EL (cell line): ENCODE measurements at regions not wholly inside any gene's neighbourhood (a gene's known extent, or its start where the extent isn't known, plus 50 kb on each side); places are given as distances from the start of the nearest gene placed in this dataset.
"Not testable (repeated sequence)": the region's sequence is repeated elsewhere in the genome, so short reads cannot be mapped to it uniquely, and the experiment has no call there.

ENCODE experiments used
- DNase-seq: peaks from one replicate; pipeline ENCODE4 v3.0.0-alpha.2; 2016

DNA sequence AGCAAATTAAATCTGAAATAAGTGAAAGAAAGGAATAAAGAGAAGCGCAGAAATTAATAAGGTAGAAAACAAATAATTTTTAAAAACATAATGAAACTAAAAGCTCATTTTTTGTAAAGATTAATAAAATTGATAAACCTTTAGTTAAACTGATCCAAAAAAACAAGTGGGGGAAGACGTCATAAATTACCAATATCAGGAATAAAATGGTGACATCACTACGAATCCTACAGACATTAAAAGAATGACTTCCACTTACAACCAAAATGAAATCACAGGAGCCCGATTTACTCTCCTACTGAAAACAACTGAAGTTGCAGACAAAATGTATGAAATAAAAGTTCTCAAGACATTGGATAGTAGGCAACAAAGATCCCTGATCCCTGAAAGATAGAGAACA lies 68.1 kb upstream of the IFFO2 start:
- no peak for DNase-seq

DNA sequence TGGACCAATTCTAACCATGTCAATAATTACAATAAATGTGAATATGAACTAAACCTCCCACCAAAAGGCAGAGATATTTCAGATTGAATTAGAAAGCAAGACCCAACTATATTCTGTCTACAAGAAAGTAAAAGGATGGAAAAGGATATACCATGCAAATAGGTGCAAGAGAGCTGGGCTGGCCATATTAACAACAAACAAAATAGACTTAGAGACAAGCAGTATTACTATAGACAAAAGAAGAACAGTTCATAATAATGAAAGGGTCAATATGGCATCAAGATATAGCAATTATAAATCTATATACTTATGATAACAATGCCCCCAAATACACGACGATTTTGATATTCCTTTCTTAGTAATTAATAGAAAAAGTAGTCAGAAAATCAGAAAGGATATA lies 67.3 kb upstream of the IFFO2 start:
- no peak for DNase-seq

DNA sequence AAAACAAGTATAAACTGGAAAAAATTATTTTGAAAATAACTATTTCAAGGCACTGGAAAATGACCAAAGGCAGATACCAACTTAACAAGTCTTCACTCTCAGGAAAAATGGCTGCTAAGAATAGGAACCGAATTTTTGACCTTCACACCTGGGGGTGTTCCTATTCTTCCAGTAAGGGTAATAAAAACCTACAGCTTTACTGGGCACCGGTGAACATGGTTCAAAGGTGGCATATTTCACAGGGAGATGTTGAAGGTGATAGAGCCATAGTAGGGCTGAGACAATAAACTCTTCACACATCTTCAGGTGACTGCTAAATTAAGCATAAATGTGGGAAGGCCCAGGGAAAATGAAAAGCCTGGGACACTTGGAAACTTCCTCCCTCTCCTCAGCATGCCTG lies 65.4 kb upstream of the IFFO2 start:
- no peak for DNase-seq

DNA sequence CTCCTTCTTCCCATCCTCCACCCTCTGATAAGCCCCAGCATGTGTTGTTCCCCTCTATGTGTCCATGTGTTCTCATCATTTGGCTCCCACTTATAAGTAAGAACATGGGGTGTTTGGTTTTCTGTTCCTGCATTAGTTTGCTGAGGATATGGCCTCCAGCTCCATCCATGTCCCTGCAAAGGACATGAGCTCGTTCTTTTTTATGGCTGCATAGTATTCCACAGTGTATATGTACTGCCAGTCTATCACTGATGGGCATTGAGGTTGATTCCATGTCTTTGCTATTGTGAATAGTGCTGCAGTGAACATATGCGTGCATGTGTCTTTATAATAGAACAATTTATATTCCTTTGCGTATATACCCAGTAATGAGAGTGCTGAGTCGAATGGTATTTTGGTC lies 62.8 kb upstream of the IFFO2 start:
- DNase-seq, result not testable (repeated sequence)

DNA sequence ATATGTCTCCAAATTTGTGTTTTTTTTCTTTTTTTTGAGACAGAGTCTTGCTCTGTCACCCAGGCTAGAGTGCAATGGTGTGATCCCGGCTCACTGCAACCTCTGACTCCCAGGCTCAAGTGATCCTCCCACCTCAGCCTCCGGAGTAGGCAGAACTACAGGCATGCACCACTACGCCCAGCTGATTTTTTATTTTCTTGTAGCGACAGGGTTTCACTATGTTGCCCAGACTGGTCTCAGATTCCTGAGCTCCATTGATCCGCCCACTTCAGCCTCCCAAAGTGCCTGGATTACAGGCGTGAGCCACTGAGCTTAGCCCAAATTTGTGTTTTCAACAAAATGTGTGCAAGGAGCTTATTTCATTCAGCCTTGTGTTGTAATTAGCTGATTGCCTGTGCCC lies 59.0 kb upstream of the IFFO2 start:
- DNase-seq, result no peak

DNA sequence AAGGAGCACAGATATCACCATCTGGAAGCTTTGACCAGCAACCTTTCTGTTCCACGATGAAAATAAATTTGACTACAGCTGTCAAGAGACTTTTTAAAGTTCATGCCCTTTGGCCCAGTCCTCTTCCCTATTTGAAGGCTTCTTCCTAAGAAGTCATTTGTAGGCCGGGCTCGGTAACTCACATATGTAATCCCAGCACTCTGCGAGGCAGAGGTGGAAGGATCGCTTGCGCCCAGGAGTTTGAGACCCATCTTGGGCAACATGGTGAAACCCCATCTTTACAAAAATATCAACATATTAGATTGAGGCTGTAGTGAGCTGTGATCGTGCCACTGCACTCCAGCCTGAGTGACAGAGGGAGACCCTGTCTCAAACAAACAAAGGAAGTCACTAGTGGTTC lies 58.3 kb upstream of the IFFO2 start:
- DNase-seq, result no peak

DNA sequence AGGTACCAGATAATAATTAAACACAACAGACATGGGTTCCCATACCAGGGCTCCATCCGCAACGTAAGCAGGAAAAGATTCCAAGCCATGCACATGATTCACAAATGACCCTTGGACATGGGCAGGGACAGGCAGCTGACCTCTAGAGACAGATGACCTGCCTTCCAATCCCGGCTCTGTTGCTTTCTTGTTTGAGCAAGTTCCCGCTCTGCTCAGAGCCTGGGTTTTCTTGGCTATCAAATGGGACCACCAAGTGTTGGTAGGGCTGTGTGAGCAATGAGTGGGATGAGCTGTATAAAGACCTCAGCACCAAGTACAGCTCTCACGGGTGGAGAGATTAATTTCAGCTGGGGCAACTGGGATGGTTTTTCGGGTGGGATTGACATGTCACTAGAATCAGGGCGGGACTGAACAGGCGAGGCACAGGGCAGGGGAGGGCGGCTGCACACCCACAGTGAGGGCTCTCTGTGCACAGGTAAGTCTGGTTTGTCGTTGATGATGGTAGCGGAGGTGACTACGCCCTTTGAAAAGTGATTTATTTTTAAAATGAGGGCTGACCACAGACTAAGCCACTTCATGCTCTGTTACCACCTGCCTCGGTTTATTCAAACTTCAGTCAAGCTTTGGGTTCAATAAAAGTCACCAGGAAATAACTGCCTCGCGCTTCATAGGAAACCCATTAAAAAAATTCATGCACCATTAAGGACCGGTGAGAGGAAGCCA lies 57.5 kb upstream of the IFFO2 start:
- no peak for DNase-seq

DNA sequence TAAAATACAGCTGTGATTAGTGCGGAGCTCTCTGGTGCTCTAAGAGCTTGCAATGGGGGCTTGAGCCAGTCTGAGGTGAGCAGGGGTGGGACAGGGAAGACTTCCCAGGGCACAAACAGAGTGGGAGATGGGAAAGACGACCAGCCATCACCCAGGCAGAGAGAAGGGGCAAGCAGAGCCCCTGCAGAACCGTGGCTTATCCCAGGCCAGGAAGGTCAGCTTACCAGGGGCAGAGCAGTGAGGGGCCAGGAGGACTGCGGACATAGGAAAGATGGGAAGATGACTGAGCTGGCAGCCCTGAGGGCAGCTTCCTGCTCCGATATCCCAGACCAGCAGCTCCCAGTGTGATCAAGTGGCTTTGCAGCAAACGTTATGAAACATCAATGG lies 55.4 kb upstream of the IFFO2 start:
- peak; percentile 59 for DNase-seq

DNA sequence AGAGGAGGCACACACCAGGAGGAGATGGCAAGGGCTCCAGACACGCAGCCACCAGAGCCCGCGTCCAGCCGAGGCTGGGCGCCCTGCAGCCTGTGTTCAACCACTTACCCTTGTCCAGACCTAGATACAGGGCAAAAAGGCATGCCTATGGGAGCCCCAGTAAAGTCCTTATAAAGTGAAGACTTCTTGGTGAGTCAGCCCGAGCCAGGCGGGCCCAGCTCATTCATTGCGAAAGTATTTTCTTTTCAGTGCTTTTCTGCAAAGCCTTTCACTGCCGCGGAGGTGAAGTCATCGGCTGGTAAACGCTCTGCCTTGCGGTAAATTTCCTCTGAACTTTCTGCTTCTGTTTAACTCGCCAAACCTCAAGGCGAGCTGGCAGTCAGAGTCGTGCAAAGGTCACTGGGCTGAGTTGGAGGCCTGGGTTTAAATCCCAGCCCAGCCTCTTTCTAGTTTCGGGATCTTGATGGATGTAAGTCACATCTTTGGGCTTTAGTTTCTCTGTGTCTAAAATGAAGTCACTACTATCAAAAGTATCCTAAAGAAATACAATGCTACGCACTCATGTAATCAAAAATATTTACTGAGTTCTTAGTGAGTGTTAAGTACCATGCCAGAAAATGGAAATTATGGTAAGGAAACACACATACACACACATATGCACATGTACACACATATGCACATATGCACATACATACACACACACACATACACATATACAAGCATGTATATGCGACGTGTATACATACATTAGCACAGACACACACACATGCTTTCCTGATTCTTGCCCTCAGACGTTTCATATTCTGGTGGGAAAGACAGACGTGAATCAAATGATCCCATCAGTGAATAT lies 54.7 kb upstream of the IFFO2 start:
- DNase-seq, result peak; percentile 99

DNA sequence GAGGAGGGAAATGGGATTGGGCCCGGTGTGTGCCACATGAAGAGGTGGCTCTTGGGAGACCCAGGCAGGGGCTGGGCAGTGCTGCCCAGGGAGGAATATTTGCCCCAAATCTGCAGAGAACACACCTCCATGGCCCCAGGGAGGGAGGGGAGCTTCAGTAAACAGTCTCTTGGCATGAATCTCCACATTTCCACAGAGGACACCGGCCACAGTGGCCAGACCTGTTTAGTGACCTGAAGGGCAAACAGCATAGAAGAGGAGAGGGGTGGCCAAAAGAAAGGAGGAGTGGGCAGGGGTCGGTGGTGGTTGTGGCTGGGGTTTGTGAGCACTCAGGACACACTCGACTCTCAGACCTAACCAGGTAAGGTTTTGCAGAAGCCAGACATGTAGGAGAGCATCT lies 54.0 kb upstream of the IFFO2 start:
- DNase-seq, result no peak

DNA sequence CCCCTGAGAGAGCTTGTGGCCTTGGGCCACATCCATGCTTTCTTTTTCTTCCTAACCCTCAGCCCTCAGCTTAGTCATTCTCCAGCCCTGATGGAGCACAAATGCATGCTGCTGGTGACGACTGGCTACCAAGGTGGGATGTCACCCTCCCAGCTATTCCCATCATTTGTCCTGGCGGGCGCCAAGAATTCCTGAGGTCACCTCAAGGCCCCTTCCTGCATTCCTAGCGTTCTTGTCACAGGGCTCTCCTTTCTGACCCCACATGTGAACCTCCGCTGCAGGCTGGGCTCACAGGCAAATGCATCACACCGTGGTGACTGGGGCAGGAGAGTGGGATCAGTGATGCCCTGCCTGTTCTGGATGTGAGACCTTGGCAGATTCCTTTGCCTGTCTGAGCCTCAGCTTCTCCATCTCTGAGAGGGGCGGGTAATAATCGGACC lies 53.4 kb upstream of the IFFO2 start:
- DNase-seq, result peak; percentile 97

DNA sequence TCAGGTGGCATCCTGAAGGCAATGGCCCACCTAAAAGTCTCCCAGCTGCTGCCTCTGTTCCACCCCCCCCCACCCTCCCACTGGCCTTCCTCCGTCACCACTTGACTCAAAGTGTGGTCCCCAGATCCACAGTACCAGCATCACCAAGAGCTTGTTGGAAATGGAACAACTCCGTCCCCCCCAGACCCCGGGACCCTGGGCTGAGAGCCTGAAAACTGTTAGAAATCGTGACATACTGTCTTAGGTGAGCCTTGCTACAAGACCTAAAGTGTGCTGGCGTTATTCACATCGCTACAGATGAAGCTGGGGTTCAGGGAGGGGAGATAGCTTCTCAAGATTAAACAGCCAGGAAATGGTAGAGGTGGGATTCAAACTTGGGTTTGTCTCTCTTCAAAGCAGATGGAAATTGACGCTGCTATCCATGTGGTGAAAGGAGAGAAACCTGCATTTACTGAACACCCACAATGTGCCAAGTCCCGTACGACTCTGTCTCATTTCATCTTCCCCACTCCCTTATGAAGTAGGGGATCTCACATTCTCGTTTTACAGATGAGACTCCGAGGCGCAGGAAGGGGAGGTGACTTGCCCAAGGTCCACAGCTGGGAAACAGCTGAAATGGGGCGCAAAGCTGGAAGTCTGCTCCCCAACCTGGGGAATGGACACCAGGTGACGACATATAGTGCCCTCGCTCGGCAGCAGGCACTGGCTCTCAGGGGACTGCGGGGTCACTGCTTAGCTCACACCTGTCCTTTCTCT lies 52.8 kb upstream of the IFFO2 start:
- no peak for DNase-seq

DNA sequence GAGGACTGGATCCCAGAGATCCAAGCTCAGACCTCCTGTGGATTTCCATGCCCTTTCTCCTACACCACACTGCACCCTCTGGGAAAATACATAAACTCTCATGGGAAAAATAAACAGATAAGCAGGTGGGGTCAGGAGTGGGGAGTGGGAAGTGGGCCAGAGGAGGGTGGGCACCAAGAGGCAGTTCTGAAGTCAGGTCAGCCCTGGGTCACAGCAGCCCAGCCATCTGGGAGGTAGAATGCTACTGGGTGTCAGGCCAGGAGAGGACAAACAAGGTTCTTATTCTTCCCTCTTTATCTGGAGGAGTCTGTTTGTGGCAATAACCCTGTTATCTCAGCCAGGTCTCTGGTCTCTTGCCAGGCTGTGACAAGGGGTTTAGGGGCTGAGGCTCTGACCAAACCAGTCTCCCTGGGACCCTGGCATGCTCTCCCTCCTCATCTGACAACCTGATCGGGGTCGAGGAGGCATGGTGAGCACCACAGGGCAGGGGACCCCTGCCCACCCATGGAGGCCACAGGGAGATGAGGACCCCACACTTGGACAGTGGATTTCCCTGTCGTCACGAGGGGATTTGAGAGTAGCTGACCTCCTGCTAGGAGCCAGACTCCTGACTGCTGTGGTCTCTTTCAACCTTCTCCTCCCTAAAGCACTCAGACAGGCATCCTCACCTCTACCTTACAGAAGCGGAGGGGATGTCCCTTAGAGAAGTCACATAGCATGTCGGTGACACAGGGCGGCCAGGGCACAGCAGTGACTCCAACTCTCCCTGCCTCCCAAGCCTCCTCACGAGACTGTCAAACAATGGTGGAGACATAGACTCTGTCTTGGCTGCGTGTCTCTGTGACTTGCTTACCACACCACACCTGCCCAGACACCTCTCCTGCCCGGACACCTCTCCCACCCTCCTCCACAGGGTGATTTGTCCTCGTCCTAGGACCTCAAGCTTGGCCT lies 51.3 kb upstream of the IFFO2 start:
- DNase-seq, result no peak

DNA sequence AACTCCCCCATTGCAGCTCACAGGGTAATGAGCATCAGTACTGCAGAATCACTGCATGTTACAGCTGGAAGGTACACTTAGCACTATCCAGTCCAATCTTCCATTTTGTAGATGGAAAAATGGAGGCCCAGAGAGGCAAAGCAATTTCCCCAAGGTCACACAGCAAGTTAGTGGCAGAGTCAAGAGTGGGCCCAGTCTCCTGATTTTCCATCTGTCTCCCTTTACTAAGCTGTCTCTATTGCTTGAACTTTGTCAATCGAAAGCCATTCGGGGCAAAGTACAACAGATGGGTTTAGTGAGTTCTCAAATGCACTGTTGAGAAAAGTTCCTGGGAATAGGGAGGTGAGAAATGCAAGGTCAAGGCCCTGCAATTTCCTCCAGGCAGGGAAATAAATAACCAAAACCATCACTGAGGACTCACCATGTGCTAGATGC lies 50.4 kb upstream of the IFFO2 start:
- no peak for DNase-seq
